Thymus (tissue), 11 donors: ENCODE measurements at regions not wholly inside any gene's neighbourhood (a gene's known extent, or its start where the extent isn't known, plus 50 kb on each side); places are given as distances from the start of the nearest gene placed in this dataset.
"Not testable (repeated sequence)": the region's sequence is repeated elsewhere in the genome, so short reads cannot be mapped to it uniquely, and the experiment has no call there.

ENCODE experiments used
- DNase-seq, 9 donors: peaks; one replicate each; pipeline ENCODE4 v3.0.0-alpha.2; 2013; ENCODE audit warnings: low spot score in 9 of 9, low read depth in 6 of 9, missing footprints in 1 of 9
- H3K27ac ChIP-seq, 2 donors: one replicate each; pipeline ENCODE4 v1.5.1; 2013; ENCODE audit warnings: control low read depth in 1 of 2, low read depth in 1 of 2, low read length in 1 of 2, mild to moderate bottlenecking in 1 of 2, moderate library complexity in 1 of 2
- H3K27me3 ChIP-seq, 2 donors: one replicate each; pipeline ENCODE4 v1.5.1; 2013; ENCODE audit warnings: low read length in 1 of 2; ENCODE audit not compliant: control insufficient read depth in 2 of 2, insufficient read depth in 1 of 2
- H3K36me3 ChIP-seq, 2 donors: one replicate each; pipeline ENCODE4 v1.5.1; 2013; ENCODE audit warnings: low read length in 1 of 2, mild to moderate bottlenecking in 1 of 2, moderate library complexity in 1 of 2; ENCODE audit not compliant: control insufficient read depth in 2 of 2, insufficient read depth in 2 of 2
- H3K4me1 ChIP-seq, 2 donors: one replicate each; pipeline ENCODE4 v1.5.1; 2013; ENCODE audit warnings: low read length in 2 of 2; ENCODE audit not compliant: control insufficient read depth in 2 of 2, insufficient read depth in 2 of 2
- H3K4me3 ChIP-seq, 2 donors: one replicate each; pipeline ENCODE4 v1.5.1; 2013; ENCODE audit warnings: low read length in 2 of 2, control low read depth in 1 of 2, mild to moderate bottlenecking in 1 of 2
- H3K9me3 ChIP-seq, 2 donors: one replicate each; pipeline ENCODE4 v1.5.1; 2013; ENCODE audit warnings: low read length in 1 of 2, mild to moderate bottlenecking in 1 of 2; ENCODE audit not compliant: control insufficient read depth in 2 of 2, insufficient read depth in 1 of 2
- WGBS: extraction: QIAGEN DNeasy Blood & Tissue Kit; methylation state at CpG from one replicate; pipeline ENCODE4 v1.1.7; 2013; 5-methylcytosine and 5-hydroxymethylcytosine counted together
- donor health status: healthy.

DNA sequence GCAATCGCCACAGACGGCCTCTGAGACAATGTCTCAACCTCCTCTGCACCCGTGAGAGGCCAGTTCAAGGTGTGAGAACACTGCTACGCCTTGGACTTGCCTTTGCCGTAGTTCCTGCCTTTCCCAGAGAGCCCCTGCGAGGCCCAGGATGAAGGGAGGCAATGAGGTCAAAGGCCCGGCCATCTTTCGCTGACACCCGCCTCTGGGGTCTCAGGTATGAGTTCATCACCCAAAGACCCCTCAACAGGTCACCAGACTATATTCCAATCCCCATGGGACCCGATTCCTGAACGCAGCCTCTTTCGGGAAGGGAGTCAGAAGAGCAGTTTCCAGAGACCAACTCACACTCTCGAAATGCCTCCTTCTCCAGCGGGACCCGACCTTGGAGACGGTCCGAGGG lies 573.5 kb downstream of the KCNJ18 start:
- no peak overlapping the region for H3K4me3 ChIP-seq
- H3K27ac ChIP-seq: no peak overlapping the region
- WGBS: 85% methylated on average over 17 of the region's 17 CpGs
- H3K4me1 ChIP-seq: no peaks in the 10 kb centered on the region
- H3K9me3 ChIP-seq: peaks cover 14 to 33% of the 10 kb centered on the region in 2 donors
- H3K36me3 ChIP-seq: no peaks in the 10 kb centered on the region
- DNase-seq: no peak
- no peaks in the 10 kb centered on the region for H3K27me3 ChIP-seq

DNA sequence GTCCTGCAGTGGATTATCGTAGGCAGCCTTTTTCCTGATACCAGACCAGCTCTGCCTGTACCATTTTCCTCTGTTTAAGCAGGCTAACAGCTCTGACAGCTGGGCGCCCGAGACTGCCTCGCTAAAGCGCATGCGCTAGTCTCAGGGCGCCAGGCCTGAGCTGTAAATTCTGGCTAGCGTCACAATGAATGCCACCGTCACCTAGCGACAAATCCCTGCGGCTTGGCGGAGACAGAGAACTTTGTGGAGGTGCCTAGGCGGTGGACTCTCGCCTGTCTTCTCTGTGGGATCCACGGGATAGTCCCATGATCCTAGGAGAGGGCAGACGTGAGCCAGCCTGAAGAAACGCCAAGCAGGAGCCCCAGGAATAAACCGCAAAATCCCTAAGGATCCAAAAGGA lies 573.9 kb downstream of the KCNJ18 start:
- H3K36me3 ChIP-seq: no peaks in the 10 kb centered on the region
- H3K4me3 ChIP-seq: no peak overlapping the region
- no peak overlapping the region for H3K27ac ChIP-seq
- no peaks in the 10 kb centered on the region for H3K27me3 ChIP-seq
- no peaks in the 10 kb centered on the region for H3K4me1 ChIP-seq
- DNase-seq: no peak
- WGBS: 72% methylated on average over 18 of the region's 18 CpGs
- H3K9me3 ChIP-seq: peaks cover 14 to 36% of the 10 kb centered on the region in 2 donors

DNA sequence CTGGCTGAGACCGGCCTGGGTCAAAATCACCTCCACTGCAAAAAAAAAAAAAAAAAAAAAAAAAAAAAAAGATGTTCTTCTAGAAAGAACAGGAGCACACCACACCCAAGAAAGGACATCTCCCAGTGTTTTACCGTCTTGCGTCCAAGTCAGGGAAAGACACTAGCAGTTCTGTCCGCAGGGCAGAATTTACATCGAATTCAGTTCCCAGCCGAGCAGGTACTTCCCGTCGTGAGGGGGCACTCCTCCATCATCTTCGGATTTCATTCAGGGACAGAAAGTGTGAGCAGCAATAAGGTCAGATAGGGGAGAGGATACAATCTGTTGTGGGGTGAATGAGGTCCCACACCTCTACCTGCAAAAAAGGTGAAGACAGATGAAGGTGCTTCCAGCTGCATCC lies 574.7 kb downstream of the KCNJ18 start:
- Histone ChIP-seq H3K9me3 (peaks cover 15 to 36% of the 10 kb centered on the region in 2 donors), H3K4me3 (no peak overlapping the region), H3K27me3 (no peaks in the 10 kb centered on the region), H3K36me3 (no peaks in the 10 kb centered on the region), H3K27ac (no peak overlapping the region), H3K4me1 (no peaks in the 10 kb centered on the region)
- 90% methylated on average over 9 of the region's 9 CpGs for WGBS
- no peak for DNase-seq

DNA sequence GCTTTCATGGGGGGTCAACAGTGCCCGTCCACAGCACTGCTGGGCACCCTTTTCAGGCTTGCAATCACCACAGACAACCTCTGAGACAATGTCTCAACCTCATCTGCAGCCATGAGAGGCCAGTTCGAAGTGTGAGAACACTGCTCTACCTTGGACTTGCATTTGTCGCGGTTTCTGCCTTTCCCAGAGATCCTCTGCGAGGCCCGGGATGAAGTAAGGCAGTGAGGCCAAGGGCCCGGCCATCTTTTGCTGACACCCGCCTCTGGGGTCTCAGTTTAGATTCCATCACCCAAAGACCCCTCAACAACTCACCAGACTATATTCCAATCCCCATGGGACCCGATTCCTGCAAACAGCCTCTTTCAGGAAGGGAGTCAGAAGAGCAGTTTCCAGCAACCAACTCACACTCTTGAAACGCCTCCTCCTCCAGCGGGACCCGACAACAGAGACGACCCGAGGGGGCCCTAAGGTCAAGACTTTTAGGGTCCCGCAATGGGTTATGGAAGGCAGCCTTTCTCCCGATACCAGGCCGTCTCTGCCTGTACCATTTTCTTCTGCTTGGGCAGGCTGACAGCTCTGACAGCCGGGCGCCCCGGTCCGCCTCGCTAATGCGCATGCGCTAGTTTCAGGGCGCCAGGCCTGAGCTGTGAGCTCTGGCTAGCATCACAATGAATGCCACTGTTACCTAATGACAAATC lies 576.0 kb downstream of the KCNJ18 start:
- no peak overlapping the region for H3K27ac ChIP-seq
- WGBS: 84% methylated on average over 25 of the region's 25 CpGs
- no peak for DNase-seq
- H3K27me3 ChIP-seq: no peaks in the 10 kb centered on the region
- no peaks in the 10 kb centered on the region for H3K4me1 ChIP-seq
- no peak overlapping the region for H3K4me3 ChIP-seq
- peaks cover 15 to 38% of the 10 kb centered on the region in 2 donors for H3K9me3 ChIP-seq
- H3K36me3 ChIP-seq: no peaks in the 10 kb centered on the region

DNA sequence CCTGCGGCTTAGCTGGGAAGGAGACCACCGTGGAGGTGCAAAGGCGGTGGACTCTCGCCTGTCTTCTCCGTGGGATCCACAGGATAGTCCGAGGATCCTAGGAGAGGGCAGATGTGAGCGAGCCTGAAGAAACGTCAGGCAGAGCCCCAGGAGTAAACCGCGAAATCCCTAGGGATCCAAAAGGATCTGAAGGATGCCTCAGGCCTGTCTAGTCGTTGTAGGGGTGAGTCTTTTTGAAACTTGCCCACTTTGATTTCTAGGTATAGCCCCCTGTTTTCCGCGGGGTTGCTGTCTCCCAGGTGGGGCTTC lies 576.5 kb downstream of the KCNJ18 start:
- no peaks in the 10 kb centered on the region for H3K27me3 ChIP-seq
- no peaks in the 10 kb centered on the region for H3K4me1 ChIP-seq
- peaks cover 15 to 43% of the 10 kb centered on the region in 2 donors for H3K9me3 ChIP-seq
- no peaks in the 10 kb centered on the region for H3K36me3 ChIP-seq
- H3K4me3 ChIP-seq: no peak overlapping the region
- no peak overlapping the region for H3K27ac ChIP-seq
- 85% methylated on average over 13 of the region's 13 CpGs for WGBS
- DNase-seq: no peak

DNA sequence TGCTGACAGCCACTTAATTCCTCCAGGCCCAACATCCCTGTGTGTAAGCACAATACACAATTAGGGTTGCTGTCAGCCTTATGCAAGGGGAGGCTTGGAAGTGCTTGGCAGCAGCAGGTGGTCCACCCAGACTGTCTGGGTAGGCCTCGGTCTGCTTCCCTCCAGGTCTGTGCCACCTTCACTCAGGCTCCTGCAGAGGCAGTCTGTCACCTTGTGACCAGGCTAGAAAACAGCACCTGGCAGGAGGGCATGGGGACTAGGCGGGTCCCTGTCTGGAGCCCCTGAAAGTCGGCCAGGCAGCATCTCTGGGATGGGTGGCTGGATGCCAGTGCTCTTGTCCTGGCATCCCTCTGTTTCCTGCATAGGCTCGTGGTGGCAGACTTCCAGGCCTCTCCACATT lies 578.1 kb downstream of the KCNJ18 start:
- no peak for DNase-seq
- peaks cover 13 to 43% of the 10 kb centered on the region in 2 donors for H3K9me3 ChIP-seq
- H3K4me3 ChIP-seq: no peak overlapping the region
- no peaks in the 10 kb centered on the region for H3K4me1 ChIP-seq
- no peaks in the 10 kb centered on the region for H3K36me3 ChIP-seq
- H3K27ac ChIP-seq: no peak overlapping the region
- H3K27me3 ChIP-seq: no peaks in the 10 kb centered on the region
- WGBS: 77% methylated on average over 4 of the region's 4 CpGs

DNA sequence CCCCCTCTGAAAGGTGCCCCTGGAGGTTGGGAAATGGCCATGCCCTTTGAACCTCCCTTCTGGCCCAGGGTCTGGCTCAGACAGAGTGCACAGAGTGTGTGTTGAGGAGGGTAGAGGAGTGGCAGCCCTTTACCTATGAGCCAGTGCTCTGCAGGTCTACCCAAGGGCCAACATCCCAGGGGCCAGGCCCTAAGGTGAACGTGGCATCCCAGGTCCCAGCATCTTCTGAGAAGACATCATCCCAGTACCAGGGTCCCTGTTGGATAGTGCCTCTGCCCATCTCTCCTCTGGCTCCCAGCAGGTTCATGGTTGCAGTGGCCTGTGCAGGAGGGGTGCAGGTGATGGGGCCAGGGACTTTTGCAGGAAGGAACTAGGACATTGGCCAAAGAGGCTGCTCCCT lies 578.5 kb downstream of the KCNJ18 start:
- H3K27ac ChIP-seq, H3K4me3 ChIP-seq, DNase-seq, H3K27me3 ChIP-seq, H3K36me3 ChIP-seq, H3K4me1 ChIP-seq: not testable (repeated sequence)
- WGBS: 64% methylated on average over 1 of the region's 1 CpG
- H3K9me3 ChIP-seq: peaks cover 10 to 39% of the 10 kb centered on the region in 2 donors

DNA sequence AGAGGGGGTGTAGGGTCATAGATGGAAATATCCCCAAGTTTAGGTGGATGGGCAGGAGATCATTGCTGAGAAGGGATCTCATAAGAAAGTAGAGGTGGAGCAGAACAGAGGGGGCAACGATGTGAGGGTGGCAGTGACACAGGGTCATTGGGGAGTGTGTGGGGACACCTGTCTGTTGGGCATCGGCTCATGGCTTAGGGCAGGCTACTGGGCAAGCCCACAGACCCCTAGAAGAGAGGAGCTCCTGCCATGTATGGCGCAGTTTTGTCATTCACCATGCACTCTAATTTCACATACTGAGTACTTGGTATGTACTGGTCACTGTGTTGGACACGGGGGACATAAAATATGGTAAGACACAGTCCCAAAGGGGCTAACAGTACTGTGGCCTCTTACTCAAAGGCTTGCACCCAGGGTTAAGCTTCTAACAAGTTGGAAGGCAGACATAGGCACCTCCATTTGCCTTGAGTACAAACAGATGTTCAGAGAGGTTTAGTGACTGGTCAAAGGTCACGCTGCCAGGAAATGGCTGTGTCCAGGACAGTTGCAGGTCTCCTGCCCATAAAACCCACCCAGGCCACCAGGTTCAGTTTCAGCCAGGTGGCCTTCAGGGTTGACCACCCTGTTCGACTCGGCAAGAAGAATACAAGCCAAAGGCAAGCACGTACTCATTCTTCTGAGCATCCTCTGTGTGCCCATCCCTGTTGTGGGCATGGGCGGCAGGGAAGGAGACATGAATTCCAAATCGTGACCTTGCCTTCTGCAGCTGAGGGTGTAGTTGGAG lies 580.2 kb downstream of the KCNJ18 start:
- Histone ChIP-seq H3K4me1 (no peaks in the 10 kb centered on the region), H3K4me3 (no peak overlapping the region), H3K36me3 (no peaks in the 10 kb centered on the region), H3K9me3 (peaks cover 9 to 26% of the 10 kb centered on the region in 2 donors), H3K27ac (no peak overlapping the region), H3K27me3 (no peaks in the 10 kb centered on the region)
- 81% methylated on average over 10 of the region's 10 CpGs for WGBS
- no peak for DNase-seq

DNA sequence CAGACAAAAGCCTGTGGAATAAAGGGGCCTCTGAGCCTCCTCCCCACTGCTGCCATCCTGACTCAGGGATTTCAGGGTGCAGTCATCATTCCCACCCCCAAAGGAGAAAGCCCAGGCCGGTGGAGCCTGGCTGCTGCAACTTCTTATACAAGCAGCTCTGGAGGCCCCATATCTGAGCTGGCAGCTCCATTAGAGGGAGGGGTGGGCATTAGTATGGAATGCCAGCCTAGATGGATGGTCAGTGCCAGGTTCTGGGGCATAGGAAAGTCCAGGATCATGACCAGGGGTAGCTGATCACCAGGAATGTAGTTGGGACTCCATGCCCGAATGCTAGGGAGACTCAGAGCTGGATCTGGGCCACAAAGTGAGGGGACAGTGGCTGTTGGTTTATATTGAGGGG lies 581.0 kb downstream of the KCNJ18 start:
- no peak overlapping the region for H3K4me3 ChIP-seq
- H3K27me3 ChIP-seq: no peaks in the 10 kb centered on the region
- H3K27ac ChIP-seq: no peak overlapping the region
- DNase-seq: no peak
- no peaks in the 10 kb centered on the region for H3K4me1 ChIP-seq
- peaks cover 9 to 33% of the 10 kb centered on the region in 2 donors for H3K9me3 ChIP-seq
- H3K36me3 ChIP-seq: no peaks in the 10 kb centered on the region
- WGBS: 80% methylated on average over 2 of the region's 2 CpGs
